Left lung (tissue), 4 donors: ENCODE measurements at regions not wholly inside any gene's neighbourhood (a gene's known extent, or its start where the extent isn't known, plus 50 kb on each side); places are given as distances from the start of the nearest gene placed in this dataset.

Experiments used
- ATAC-seq: fragments of 200-7000 bp; cut with Tn5 transposase; one replicate; pipeline ENCODE4 v1.9.1; 2020; ENCODE audit warnings: moderate library complexity
- DNase-seq, 4 donors: peaks; one replicate each; pipeline ENCODE4 v3.0.0-alpha.2; 2013 to 2020
- H3K27ac ChIP-seq, 2 donors: fragments of 200-600 bp; sonication (generic) in 1 of 2; one replicate each; pipeline versions ENCODE4 v1.5.0 to v1.8.0; 2020 to 2021
- H3K27me3 ChIP-seq, 2 donors: fragments of 200-600 bp; sonication (generic) in 1 of 2; one replicate each; pipeline versions ENCODE4 v1.5.0 to v1.8.0; 2020 to 2021
- H3K36me3 ChIP-seq, 2 donors: fragments of 200-600 bp; sonication (generic) in 1 of 2; one replicate each; pipeline versions ENCODE4 v1.5.0 to v1.8.0; 2020 to 2021
- H3K4me1 ChIP-seq, 2 donors: fragments of 200-600 bp; one replicate each; pipeline ENCODE4 v1.8.0; 2021
- H3K4me3 ChIP-seq, 2 donors: fragments of 200-600 bp; sonication (generic) in 1 of 2; one replicate each; pipeline versions ENCODE4 v1.5.0 to v1.8.0; 2020 to 2021; ENCODE audit warnings: mild to moderate bottlenecking in 1 of 2
- H3K9me3 ChIP-seq, 2 donors: fragments of 200-600 bp; sonication (generic) in 1 of 2; one replicate each; pipeline versions ENCODE4 v1.5.0 to v1.8.0; 2020 to 2021
- CTCF ChIP-seq, 2 donors: fragments of 200-600 bp; sonication (generic) in 1 of 2; IDR thresholded peaks; one replicate each; pipeline versions ENCODE4 v1.5.0 to v1.8.0; 2021; ENCODE audit warnings: antibody characterized with exemption in 2 of 2
- intact Hi-C, 2 donors: fragments of 100-400 bp; cut with DNase I; formaldehyde crosslinking; loops; one replicate each; pipeline versions ENCODE4 v1.11.2 to v1.14.2; 2022
- donor health status: DM: no; HTN: yes; CAD: no.
- donor health status: DM: no; HTN: no; CAD: no.

- Histone ChIP-seq H3K27ac (no peak overlapping the region), H3K4me3 (no peak overlapping the region), H3K9me3 (peaks cover 0 to 2% of the 10 kb centered on the region in 2 donors), H3K27me3 (no peaks in the 10 kb centered on the region), H3K36me3 (no peaks in the 10 kb centered on the region), H3K4me1 (no peaks in the 10 kb centered on the region)
- TF ChIP-seq CTCF (IDR thresholded peaks at IDR 0.05): no peak
- ATAC-seq (no peak), DNase-seq (no peak)
- intact Hi-C loops: no loop called here
Measured at GRCh38 chr5:5560016-5560415, 137.5 kb downstream of the ICE1 start.

DNA sequence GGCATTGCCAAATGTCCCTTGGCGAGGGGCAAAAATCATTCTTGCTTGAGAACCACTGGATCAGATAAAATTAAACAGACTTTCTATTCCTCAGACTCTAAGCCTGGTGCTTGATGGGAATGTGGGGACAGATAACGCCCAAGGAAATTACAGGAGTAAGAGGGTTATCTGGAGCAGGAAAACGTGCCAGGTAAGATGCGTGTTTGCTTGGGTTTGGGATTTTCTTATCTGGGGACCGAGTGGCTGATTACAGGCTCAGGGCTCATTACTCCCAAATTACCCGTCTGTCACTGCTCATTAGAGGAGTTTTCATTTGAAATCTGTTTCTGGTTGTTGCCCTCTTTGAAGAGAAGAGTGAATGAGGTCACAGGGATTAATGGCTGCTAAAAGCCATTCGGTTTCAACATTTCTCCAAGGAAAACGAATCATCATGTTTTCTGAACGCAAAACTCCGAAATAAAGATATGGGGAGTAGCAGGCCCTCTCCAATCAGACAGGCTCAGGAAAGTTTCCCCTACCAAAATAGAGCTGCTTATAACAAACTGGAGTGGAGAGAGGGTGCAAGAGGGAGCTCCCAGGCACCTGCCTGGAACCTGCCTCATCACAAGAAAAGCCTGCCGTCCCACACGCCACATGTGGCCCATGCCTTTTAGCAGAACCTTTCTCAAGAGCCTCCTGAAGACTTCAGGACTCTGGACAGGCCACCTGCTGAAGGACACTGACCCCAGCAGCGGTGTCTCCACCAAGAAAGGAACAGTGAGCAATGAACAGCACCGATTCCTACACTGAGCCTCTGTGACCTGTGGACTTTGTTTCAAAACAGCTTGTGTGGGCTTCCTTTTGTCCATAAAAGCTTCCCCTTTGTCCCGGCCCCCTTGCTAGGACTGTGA is 136.4 kb downstream of the ICE1 start:
- DNase-seq (no peak), ATAC-seq (no peak)
- Histone ChIP-seq H3K4me3 (no peak overlapping the region), H3K9me3 (peaks cover 0 to 5% of the 10 kb centered on the region in 2 donors), H3K27ac (no peak overlapping the region), H3K36me3 (no peaks in the 10 kb centered on the region), H3K27me3 (no peaks in the 10 kb centered on the region), H3K4me1 (no peaks in the 10 kb centered on the region)
- intact Hi-C loops: no loop called here
- TF ChIP-seq CTCF (IDR thresholded peaks at IDR 0.05): no peak

- Histone ChIP-seq H3K9me3 (peaks cover 0 to 5% of the 10 kb centered on the region in 2 donors), H3K27me3 (no peaks in the 10 kb centered on the region), H3K36me3 (no peaks in the 10 kb centered on the region), H3K4me3 (no peak overlapping the region), H3K4me1 (no peaks in the 10 kb centered on the region), H3K27ac (no peak overlapping the region)
- TF ChIP-seq CTCF (IDR thresholded peaks at IDR 0.05): no peak
- intact Hi-C loops: no loop called here
- DNase-seq (no peak), ATAC-seq (no peak)
Measured at GRCh38 chr5:5558102-5558501, 135.6 kb downstream of the ICE1 start.

DNA sequence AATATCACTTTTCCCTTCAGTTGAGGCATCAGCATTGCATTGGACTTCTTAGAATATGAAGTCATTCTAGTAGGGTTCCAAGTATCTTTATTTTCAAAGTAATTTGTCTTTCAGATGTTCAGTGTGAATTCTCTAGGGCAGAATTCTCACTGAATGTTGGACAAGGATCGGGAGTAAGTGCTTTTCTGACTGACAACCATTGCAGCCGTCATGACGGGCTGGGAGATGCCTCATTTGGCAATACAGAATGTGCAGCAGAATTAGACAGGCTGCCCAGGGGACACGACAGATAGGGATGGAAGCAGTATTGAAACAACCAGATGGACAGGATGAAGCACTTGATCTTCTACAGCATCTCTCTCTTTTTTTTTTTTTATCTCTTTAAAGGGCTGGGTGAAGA is 129.0 kb downstream of the ICE1 start:
- DNase-seq (no peak), ATAC-seq (no peak)
- Histone ChIP-seq H3K36me3 (no peaks in the 10 kb centered on the region), H3K27ac (no peak overlapping the region), H3K4me1 (no peaks in the 10 kb centered on the region), H3K9me3 (peaks cover 0 to 8% of the 10 kb centered on the region in 2 donors), H3K4me3 (no peak overlapping the region), H3K27me3 (no peaks in the 10 kb centered on the region)
- intact Hi-C loops: no loop called here
- TF ChIP-seq CTCF (IDR thresholded peaks at IDR 0.05): no peak

DNA sequence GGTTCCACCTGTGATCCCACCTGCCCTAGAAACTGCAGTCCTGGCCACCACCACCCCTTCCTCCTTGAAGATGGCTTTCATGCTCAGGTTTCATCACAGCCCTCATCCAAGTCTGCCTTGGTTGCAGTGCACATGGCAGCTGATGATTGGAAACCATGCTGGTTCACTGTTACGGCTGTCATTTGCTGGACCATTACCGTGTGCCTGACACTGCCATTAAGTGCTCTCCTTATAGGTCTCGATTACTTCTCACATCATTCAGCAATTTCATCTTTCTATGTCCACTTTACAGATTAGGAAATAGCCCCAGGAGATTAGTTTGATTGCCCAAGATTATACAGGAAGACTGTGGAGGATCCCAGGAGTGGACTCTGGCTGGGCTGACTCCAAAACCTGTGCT is 123.9 kb downstream of the ICE1 start:
- ATAC-seq (no peak), DNase-seq (no peak)
- intact Hi-C loops: no loop called here
- Histone ChIP-seq H3K4me3 (no peak overlapping the region), H3K27ac (no peak overlapping the region), H3K9me3 (no peaks in the 10 kb centered on the region), H3K36me3 (no peaks in the 10 kb centered on the region), H3K27me3 (no peaks in the 10 kb centered on the region), H3K4me1 (no peaks in the 10 kb centered on the region)
- no peak for TF ChIP-seq CTCF (IDR thresholded peaks at IDR 0.05)
